AG09309 (cell line): ENCODE measurements at regions not wholly inside any gene's neighbourhood (a gene's known extent, or its start where the extent isn't known, plus 50 kb on each side); places are given as distances from the start of the nearest gene placed in this dataset.

Experiments used
- DNase-seq: peaks from one replicate; pipeline ENCODE4 v3.0.0-alpha.2; 2010; ENCODE audit warnings: low read depth
- H3K4me3 ChIP-seq: 2 replicates; pipeline ENCODE4 v1.5.1; 2011; ENCODE audit warnings: mild to moderate bottlenecking, low read depth, low read length, moderate library complexity; ENCODE audit not compliant: control insufficient read depth
- CTCF ChIP-seq: IDR thresholded peaks from 2 replicates; pipeline ENCODE4 v1.5.1; 2011; ENCODE audit warnings: mild to moderate bottlenecking, low read depth, low read length, inconsistent platforms; ENCODE audit not compliant: insufficient read depth, control insufficient read depth; ENCODE audit errors: missing control alignments

- TF ChIP-seq CTCF: no peak
- H3K4me3 ChIP-seq: no peak overlapping the region
- no peak for DNase-seq
Measured at GRCh38 chrX:39855748-39856129, 242.0 kb downstream of the BCOR start.

GRCh38 chrX:39856472-39857121, 241.2 kb downstream of the BCOR start:
- TF ChIP-seq CTCF: no peak
- DNase-seq: no peak
- no peak overlapping the region for H3K4me3 ChIP-seq

GRCh38 chrX:39857780-39858179, 240.0 kb downstream of the BCOR start:
- H3K4me3 ChIP-seq: no peak overlapping the region
- no peak for TF ChIP-seq CTCF
- no peak for DNase-seq

- no peak for TF ChIP-seq CTCF
- no peak for DNase-seq
- H3K4me3 ChIP-seq: no peak overlapping the region
Measured at GRCh38 chrX:39859991-39860861, 237.5 kb downstream of the BCOR start.

GRCh38 chrX:39862963-39863362, 234.8 kb downstream of the BCOR start:
- no peak overlapping the region for H3K4me3 ChIP-seq
- no peak for TF ChIP-seq CTCF
- DNase-seq: no peak

- H3K4me3 ChIP-seq: no peak overlapping the region
- no peak for TF ChIP-seq CTCF
- DNase-seq: no peak
Measured at GRCh38 chrX:39866229-39866628, 231.5 kb downstream of the BCOR start.
